Glomerular visceral epithelial cell (primary cell): ENCODE measurements at regions not wholly inside any gene's neighbourhood (a gene's known extent, or its start where the extent isn't known, plus 50 kb on each side); places are given as distances from the start of the nearest gene placed in this dataset.
"Not testable (repeated sequence)": the region's sequence is repeated elsewhere in the genome, so short reads cannot be mapped to it uniquely, and the experiment has no call there.

Source experiments
- DNase-seq: peaks from one replicate; pipeline ENCODE4 v3.0.0-alpha.2; 2016; ENCODE audit errors: extremely low spot score

GRCh38 chr1:4171480-4172450, 271.7 kb upstream of the C1orf174 start:
- DNase-seq, result no peak

GRCh38 chr1:4172644-4173599, 272.9 kb upstream of the C1orf174 start:
- DNase-seq, result no peak

GRCh38 chr1:4173731-4174130, 273.7 kb upstream of the C1orf174 start:
- DNase-seq, result no peak

GRCh38 chr1:4174291-4175200, 274.5 kb upstream of the C1orf174 start:
- no peak for DNase-seq

- DNase-seq, result no peak
These were observed 275.7 kb upstream of the C1orf174 start for GRCh38 chr1:4175566-4176405.

- DNase-seq, result no peak
These were observed 276.8 kb upstream of the C1orf174 start for GRCh38 chr1:4176841-4177240.

- no peak for DNase-seq
These were observed 277.5 kb upstream of the C1orf174 start for GRCh38 chr1:4177425-4178150.

GRCh38 chr1:4178501-4179113, 278.5 kb upstream of the C1orf174 start:
- DNase-seq, result no peak

GRCh38 chr1:4179914-4180735, 280.1 kb upstream of the C1orf174 start:
- DNase-seq, result no peak

GRCh38 chr1:4186486-4186885, 286.4 kb upstream of the C1orf174 start:
- not testable (repeated sequence) for DNase-seq

GRCh38 chr1:4203501-4203900, 303.4 kb upstream of the C1orf174 start:
- DNase-seq, result no peak

GRCh38 chr1:4207183-4207582, 307.1 kb upstream of the C1orf174 start:
- no peak for DNase-seq

GRCh38 chr1:4207842-4208692, 308.0 kb upstream of the C1orf174 start:
- no peak for DNase-seq

GRCh38 chr1:4210043-4210442, 310.0 kb upstream of the C1orf174 start:
- DNase-seq, result no peak

GRCh38 chr1:4212796-4213195, 312.7 kb upstream of the C1orf174 start:
- DNase-seq, result no peak

- no peak for DNase-seq
These were observed 313.4 kb upstream of the C1orf174 start for GRCh38 chr1:4213366-4213973.

GRCh38 chr1:4214826-4215225, 314.8 kb upstream of the C1orf174 start:
- no peak for DNase-seq
